ENCODE measurements at regions not wholly inside any gene's neighbourhood (a gene's known extent, or its start where the extent isn't known, plus 50 kb on each side); places are given as distances from the start of the nearest gene placed in this dataset.

DNA sequence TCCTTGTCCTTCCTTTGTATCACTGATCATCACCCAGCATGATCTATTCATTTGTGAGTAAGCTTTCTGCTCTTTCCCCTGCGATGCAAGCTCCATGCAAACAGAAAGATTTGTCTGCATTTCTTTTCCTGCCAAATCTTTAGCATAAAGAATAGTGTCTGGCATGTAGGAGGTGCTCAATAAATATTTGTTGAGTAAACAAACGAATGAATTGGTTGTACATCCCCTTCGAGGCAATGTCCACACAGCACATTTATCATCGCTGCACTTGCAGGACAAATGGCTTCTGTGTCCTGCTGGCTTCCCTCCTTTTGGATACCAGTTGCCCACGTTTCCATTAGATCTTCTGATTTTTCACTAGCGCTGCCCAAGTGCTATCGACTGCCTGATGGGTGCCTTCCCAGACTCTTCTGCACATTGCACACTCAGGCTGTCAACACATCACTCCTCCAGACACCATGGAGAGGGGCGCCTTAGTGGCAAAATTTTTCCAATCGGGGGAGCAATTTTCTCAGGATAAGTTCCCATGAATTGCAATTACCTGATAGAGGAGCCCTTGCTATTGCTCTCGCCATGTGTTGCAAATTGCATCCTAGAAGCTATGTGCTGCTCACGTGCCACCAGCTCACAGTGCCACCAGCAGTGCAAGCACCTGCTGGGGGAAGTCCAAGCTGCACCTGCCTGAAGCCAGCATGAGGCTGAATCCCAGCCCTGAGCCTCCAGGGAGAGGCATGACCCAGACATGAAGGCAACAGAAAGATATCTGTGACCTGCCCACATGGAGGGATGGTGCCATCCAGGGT is 206.6 kb downstream of the KIF26A start:
- intact Hi-C loops (cut with DNase I; ENCODE audit: low total_unique reads): no loop called here
- H3K36me3 ChIP-seq: no peaks in the 10 kb centered on the region
- H3K4me3 ChIP-seq: no peak overlapping the region
- H3K4me1 ChIP-seq: no peaks in the 10 kb centered on the region
- H3K27ac ChIP-seq: no peak overlapping the region
- TF ChIP-seq POLR2A (IDR thresholded peaks at IDR 0.05): no peak
- TF ChIP-seq POLR2AphosphoS5 (IDR thresholded peaks at IDR 0.05): no peak
- TF ChIP-seq, protein P1, sequence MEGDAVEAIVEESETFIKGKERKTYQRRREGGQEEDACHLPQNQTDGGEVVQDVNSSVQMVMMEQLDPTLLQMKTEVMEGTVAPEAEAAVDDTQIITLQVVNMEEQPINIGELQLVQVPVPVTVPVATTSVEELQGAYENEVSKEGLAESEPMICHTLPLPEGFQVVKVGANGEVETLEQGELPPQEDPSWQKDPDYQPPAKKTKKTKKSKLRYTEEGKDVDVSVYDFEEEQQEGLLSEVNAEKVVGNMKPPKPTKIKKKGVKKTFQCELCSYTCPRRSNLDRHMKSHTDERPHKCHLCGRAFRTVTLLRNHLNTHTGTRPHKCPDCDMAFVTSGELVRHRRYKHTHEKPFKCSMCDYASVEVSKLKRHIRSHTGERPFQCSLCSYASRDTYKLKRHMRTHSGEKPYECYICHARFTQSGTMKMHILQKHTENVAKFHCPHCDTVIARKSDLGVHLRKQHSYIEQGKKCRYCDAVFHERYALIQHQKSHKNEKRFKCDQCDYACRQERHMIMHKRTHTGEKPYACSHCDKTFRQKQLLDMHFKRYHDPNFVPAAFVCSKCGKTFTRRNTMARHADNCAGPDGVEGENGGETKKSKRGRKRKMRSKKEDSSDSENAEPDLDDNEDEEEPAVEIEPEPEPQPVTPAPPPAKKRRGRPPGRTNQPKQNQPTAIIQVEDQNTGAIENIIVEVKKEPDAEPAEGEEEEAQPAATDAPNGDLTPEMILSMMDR (IDR thresholded peaks at IDR 0.05): no peak
- DNase-seq (ENCODE audit: low spot score in 2 of 2): peak in 1 of 2 donors; percentile 28
- H3K9me3 ChIP-seq: no peaks in the 10 kb centered on the region
- H3K27me3 ChIP-seq: peaks cover 0 to 56% of the 10 kb centered on the region in 2 donors

DNA sequence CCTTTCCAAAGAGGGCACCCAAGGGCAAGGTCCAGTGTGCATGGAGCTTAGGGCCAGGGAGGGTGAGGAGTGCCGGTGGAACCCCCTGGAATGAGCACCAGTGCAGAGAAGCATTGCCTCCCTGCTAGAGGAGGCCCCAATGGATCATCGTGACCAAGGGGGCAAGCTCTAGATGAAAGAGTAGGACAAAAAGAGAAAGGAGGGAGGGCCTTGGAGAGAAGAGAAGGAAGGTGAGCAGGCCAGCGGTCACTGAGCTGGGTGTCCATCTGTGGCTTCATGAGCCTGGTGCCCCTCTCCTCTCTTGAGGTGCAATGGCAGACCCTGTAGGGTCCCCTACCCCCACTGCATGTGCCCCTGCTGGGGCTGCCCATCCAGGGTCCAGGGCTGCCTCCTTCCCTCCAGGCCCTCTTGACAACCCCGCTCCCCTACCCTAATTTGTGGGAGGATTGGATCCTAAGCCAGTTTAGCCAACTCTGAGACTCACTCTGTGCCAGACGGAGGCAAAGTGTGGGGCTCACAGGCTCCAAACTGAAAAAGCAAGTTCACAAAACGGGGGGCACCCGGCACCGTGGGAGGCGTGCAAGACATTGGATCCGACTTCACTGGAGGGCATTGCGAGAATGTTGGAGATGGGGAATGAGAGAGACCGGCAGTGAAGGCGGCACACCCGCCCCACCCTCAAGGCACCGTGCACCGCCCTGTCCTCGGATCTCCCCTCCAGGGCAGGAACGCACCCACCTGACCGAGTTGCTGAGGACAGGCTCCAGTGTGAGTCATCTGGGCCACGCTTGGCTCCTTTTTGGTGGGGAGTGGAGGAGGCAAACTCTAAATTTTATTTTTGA is 207.5 kb downstream of the KIF26A start:
- Histone ChIP-seq H3K9me3 (no peaks in the 10 kb centered on the region), H3K27ac (no peak overlapping the region), H3K4me1 (no peaks in the 10 kb centered on the region), H3K27me3 (peaks cover 0 to 56% of the 10 kb centered on the region in 2 donors), H3K36me3 (no peaks in the 10 kb centered on the region), H3K4me3 (no peak overlapping the region)
- intact Hi-C loops (cut with DNase I; ENCODE audit: low total_unique reads): no loop called here
- DNase-seq (ENCODE audit: low spot score in 2 of 2): peak in 1 of 2 donors; percentile 51
- no peak for TF ChIP-seq POLR2A (IDR thresholded peaks at IDR 0.05)
- no peak for TF ChIP-seq POLR2AphosphoS5 (IDR thresholded peaks at IDR 0.05)
- TF ChIP-seq, protein P1 (IDR thresholded peaks at IDR 0.05): no peak

DNA sequence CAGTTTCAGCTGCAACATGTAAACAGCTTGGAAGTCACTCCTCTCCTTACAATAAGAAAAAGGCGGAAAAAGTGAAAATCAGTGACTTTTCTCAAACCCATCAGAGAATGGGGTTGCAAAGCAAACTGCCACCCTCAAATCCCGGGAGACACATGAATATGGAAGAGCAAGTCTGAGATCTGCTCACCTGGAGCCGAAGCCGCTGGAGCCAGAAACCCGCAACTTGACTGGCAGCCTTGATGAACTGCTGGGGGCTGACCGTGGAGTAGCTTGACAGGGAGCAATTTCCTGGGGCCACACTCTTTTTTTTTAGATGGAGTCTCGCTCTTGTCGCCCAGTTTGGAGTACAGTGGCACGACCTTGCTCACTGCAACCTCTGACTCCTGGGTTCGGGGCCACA is 208.2 kb downstream of the KIF26A start:
- Histone ChIP-seq H3K27me3 (peaks cover 0 to 56% of the 10 kb centered on the region in 2 donors), H3K4me1 (no peaks in the 10 kb centered on the region), H3K27ac (no peak overlapping the region), H3K9me3 (no peaks in the 10 kb centered on the region), H3K36me3 (no peaks in the 10 kb centered on the region), H3K4me3 (no peak overlapping the region)
- TF ChIP-seq, protein P1 (IDR thresholded peaks at IDR 0.05): no peak
- TF ChIP-seq POLR2A (IDR thresholded peaks at IDR 0.05) (no peak), POLR2AphosphoS5 (IDR thresholded peaks at IDR 0.05) (no peak)
- DNase-seq (ENCODE audit: low spot score in 2 of 2): peak in 1 of 2 donors; percentile 27
- intact Hi-C loops (cut with DNase I; ENCODE audit: low total_unique reads): no loop called here

DNA sequence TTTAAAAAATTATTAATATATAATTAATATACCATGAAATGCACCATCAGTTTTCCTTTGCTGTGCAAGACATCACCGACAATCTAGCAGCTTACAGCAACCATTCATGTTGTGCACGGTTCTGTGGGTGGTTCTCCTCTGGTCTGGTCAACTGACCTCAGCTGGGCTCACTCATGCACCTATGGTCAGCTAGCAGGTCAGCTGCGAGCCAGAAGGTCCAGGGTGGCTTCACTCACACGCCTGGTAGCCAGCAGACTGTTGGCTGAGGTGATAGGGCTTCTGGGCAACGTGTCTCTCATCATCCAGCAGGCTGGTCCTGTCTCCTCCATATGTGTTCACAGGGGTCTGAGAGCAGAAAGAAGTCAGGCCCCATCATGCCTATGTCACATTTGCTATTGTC is 210.4 kb downstream of the KIF26A start:
- intact Hi-C loops (cut with DNase I; ENCODE audit: low total_unique reads): no loop called here
- no peak for DNase-seq (ENCODE audit: low spot score in 2 of 2)
- Histone ChIP-seq H3K9me3 (peaks cover 5 to 9% of the 10 kb centered on the region in 2 donors), H3K36me3 (no peaks in the 10 kb centered on the region), H3K27me3 (peaks cover 0 to 51% of the 10 kb centered on the region in 2 donors), H3K27ac (no peak overlapping the region), H3K4me3 (no peak overlapping the region), H3K4me1 (no peaks in the 10 kb centered on the region)
- TF ChIP-seq POLR2A (IDR thresholded peaks at IDR 0.05): no peak
- TF ChIP-seq, protein P1 (IDR thresholded peaks at IDR 0.05): no peak
- TF ChIP-seq POLR2AphosphoS5 (IDR thresholded peaks at IDR 0.05): no peak

DNA sequence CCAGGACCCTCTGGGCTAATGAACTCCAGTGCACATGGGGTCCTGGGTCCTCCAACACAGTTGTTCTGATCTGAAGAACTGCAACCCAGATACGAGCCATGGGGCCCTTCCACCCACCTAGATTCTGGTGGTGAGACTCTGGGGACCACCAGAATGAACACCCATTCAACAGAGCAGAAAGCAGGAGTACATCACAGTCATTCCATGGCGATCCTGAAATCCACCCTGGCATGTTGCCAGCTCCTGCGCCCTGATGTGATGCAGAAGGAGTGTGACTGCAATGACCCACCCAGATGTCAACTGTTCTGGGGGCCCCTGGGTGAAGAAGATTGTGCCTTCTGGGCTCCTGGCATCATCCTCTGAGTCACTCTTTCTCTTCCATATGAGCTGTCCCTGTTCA is 211.6 kb downstream of the KIF26A start:
- Histone ChIP-seq H3K27me3 (peaks cover 0 to 46% of the 10 kb centered on the region in 2 donors), H3K36me3 (no peaks in the 10 kb centered on the region), H3K4me3 (no peak overlapping the region), H3K27ac (no peak overlapping the region), H3K9me3 (peaks cover 5 to 9% of the 10 kb centered on the region in 2 donors), H3K4me1 (no peaks in the 10 kb centered on the region)
- TF ChIP-seq POLR2AphosphoS5 (IDR thresholded peaks at IDR 0.05): no peak
- no peak for TF ChIP-seq POLR2A (IDR thresholded peaks at IDR 0.05)
- TF ChIP-seq, protein P1 (IDR thresholded peaks at IDR 0.05): no peak
- DNase-seq (ENCODE audit: low spot score in 2 of 2): peak in 1 of 2 donors; percentile 47
- intact Hi-C loops (cut with DNase I; ENCODE audit: low total_unique reads): no loop called here

Data from breast epithelium (tissue), 4 donors.